ENCODE measurements at regions not wholly inside any gene's neighbourhood (a gene's known extent, or its start where the extent isn't known, plus 50 kb on each side); places are given as distances from the start of the nearest gene placed in this dataset.
"Not testable (repeated sequence)": the region's sequence is repeated elsewhere in the genome, so short reads cannot be mapped to it uniquely, and the experiment has no call there.

DNA sequence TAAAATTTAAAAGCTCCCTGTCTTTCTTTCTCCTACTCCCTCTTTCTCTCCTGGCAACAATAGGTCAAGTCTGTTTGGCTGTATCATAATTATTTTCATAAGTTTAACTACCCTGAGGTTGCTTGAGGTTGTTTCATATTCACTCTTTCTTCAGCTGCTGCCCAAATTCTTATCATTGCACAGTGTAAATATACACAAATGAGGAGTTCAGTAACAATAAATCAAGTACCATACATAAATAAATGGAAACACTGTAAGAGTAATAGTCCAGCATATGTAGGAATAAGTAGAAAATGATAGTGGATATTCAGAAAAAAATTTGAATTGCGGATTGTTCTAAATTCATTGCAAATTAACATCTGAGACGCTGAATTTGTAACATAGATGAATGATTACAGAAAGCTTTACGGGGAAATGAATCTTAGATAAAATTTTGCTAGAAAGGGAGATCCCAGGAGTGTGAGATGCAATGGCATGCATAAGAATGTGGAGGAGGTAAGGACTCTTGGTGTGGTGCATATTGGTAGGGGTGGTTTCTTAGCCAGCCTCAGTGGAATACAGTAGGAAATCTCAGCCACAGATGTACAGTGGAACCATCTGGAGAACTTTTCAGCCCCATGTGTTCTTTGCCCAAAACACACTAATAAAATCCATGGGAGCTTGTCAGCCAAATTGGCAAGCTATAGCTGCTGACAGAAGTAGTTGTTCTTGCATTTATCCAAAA is 480.7 kb downstream of the HTR1B start:
- no peak for DNase-seq (ENCODE audit: low spot score)

DNA sequence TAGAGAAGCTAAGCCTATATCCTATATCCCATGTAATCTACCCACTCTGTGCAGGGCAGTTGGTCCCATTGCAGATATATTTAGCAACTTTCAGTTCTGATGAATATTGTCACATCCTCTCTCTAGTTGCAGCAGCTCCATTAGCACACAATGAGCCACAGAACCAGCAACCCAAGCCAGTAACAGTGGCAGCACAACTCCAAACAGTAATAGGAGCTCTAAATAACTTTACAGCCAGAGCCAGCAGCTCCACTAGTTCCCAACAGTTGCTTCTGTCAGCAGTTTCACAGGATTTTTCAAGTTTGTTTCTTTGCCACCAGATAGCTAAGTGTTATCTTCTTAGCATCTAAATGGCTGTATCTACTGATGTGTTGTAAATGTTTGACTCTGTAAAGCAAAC is 490.8 kb downstream of the HTR1B start:
- no peak for DNase-seq (ENCODE audit: low spot score)

GRCh38 chr6:76959177-76959576 is 504.1 kb downstream of the HTR1B start:
- not testable (repeated sequence) for DNase-seq (ENCODE audit: low spot score)

DNA sequence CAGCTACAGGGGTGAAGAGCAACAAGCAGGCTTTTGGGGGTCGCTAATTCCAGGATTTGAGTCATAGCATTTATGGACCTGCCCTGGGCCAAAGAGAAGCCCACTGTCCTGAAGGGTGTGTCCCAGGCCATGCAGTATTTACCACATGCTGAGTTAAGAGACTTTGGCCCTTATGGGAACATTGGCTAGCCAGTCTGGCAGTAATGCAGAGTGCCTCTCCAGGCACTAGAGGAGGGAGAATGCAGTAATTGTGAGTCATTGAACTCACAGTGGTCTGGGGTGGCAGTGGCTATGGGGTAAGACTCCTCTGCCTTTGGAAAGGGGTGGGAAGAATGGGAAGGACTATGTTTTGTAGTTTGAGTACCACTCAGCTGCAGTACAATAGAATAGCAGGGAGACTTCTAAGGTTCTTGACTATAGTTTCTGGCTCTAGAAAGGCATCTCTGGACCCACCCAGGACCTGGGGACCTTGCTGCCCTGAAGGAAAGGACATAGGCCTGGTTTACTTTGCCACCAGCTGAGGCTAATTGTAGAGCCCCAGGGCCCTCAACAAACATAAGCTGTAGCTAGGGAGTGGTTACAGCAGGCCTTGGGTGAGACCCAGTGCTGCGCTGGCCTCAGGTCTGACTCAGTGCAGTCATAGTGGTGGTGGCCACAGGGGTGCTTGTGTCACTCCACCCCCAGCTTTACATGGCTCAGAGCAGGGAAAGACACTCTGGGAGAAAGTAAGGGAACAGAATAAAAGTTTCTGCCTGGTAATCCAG is 520.9 kb downstream of the HTR1B start:
- no peak for DNase-seq (ENCODE audit: low spot score)

DNA sequence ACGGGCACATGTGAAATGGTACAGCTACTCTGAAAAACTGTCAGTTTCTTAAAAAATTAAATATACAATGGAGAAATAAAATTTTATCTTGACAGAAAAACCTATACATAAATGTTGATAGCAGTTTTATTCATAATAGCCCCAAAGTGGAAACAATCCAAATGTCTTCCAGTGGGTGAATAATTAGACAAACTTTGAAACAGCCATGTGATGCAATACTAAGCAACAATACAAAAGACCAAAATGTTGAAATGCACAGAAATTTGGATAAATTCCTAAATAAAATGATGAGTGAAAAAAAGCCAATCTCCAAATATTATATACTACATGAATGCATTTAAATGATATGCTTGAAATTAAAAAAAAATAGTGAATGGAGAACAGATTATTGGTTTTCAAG is 523.1 kb downstream of the HTR1B start:
- DNase-seq (ENCODE audit: low spot score): no peak

- DNase-seq (ENCODE audit: low spot score): no peak
Measured at GRCh38 chr6:76914737-76915136, 548.6 kb downstream of the HTR1B start.

- not testable (repeated sequence) for DNase-seq (ENCODE audit: low spot score)
Measured at GRCh38 chr6:76905541-76905940, 557.8 kb downstream of the HTR1B start.

GRCh38 chr6:76892542-76892941 is 570.7 kb downstream of the HTR1B start:
- DNase-seq (ENCODE audit: low spot score): no peak

- no peak for DNase-seq (ENCODE audit: low spot score)
Measured at GRCh38 chr6:76888351-76888750, 574.9 kb downstream of the HTR1B start.

DNA sequence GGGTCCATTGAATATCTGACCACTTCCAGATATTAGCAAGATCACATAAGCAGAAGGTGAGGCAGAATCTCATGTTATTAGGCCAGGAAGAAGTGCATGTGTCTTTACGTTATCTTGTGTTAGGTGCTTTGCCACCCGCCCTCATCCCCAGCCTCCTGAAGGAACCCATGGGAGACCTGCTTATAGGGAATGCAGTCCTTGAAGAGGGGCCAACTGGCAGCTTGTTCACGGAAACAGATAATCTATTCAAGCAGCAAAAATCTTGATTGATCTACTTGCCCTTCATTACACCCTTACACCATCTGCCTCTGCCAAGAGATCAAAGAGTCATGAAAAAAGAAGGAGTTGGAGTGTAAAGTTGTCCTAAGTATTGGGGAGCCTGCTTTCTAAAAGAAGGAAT is 576.4 kb downstream of the HTR1B start:
- no peak for DNase-seq (ENCODE audit: low spot score)

DNA sequence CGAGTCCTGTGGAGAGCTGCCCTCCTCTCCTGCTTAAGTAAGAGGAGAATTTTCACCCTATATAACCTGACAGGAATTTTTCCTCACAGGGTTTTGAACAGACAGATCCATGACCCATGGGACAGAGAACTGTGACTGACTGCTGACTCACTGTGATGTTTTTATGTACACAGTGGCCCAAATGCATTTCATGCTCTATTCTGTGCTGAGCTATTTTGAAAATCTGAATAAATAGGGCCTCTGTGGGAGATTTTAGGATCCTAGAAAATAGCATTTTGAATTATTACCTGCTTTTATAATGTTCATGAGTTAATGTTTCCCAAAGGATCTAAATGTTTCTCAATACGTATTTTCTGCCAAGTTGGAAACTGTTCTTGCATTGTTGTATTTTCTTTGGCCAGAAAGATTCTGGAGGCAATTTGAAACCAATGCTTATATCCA is 577.4 kb downstream of the HTR1B start:
- no peak for DNase-seq (ENCODE audit: low spot score)

GRCh38 chr6:76881414-76881813 is 581.9 kb downstream of the HTR1B start:
- DNase-seq (ENCODE audit: low spot score): no peak

- DNase-seq (ENCODE audit: low spot score): no peak
Measured at GRCh38 chr6:76876922-76877553, 586.3 kb downstream of the HTR1B start.

GRCh38 chr6:76876430-76876829 is 586.9 kb downstream of the HTR1B start:
- not testable (repeated sequence) for DNase-seq (ENCODE audit: low spot score)

DNA sequence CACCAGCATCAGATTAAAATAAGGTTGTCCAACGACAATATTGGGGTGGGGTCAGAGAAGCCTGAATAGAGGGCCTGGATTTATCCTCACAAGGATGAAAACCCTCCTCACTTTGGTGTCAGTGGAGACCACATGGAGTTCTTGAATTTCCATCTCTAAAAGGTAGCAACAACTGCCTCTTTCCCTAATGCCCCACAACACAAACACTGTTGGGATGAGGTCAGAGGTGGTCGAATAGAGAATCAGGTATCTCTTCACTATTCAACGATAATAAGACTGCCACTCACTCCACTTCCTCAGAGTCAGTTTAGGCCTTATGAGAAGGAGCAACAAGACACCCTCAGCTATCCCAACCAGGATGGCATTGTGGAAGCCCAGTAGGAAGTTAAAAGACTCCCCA is 596.1 kb downstream of the HTR1B start:
- no peak for DNase-seq (ENCODE audit: low spot score)

DNA sequence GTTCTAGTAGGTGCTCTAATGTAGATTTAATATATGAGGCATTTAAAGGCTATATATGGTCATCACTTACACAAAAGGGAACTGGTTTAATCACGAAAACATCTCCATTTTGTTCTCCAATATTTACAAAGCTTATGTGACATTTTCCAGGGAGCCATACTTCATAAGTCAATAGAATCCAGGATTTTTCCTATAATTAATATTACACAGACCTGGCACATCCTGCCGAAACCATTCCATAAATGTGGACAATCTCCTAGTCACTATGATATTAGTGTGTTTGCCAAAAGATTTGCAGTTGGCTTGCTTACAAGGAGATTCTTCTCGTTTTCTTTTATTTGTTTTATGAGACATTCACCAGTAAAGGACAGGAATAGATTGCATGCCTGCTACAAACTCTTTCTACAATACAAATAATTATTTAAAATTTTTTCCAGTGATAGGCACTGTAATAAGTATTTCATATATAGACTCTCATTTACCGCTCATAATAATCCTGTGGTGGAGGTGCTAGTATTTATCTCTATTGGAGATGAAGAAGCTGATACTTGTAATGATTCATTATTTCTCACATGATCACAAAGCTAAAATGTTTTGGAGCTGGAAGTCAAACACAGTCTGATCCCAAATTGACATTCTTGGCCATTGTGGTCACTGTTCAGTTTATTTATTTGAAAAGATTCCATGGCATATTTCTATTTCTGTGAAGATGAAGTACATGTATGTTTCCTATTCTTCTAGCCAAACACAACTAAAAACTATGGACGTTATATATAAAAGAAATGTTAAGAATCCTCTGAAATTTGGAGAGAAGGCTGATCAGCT is 597.0 kb downstream of the HTR1B start:
- DNase-seq (ENCODE audit: low spot score): no peak

- no peak for DNase-seq (ENCODE audit: low spot score)
Measured at GRCh38 chr6:76862936-76863335, 600.4 kb downstream of the HTR1B start.

- DNase-seq (ENCODE audit: low spot score): no peak
Measured at GRCh38 chr6:76861403-76861802, 601.9 kb downstream of the HTR1B start.

DNA sequence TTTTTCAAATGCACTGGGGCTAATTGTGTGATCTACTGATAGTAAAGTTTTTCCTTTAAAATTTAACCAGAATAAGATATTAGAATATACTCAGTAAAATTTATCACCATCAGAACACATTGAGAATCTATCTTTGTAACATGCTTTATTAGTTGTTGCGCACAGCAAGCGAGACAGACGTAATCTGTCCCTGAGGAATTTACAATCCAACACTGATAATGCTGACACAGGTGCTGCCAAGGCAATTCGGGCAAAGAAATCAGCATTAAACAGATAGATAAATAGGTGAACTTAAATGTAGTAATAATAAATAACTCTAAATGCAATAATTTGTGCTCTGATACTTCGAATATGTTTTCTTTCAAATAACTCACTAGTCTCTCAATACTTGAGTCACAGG is 607.2 kb downstream of the HTR1B start:
- no peak for DNase-seq (ENCODE audit: low spot score)

- no peak for DNase-seq (ENCODE audit: low spot score)
Measured at GRCh38 chr6:76852776-76853175, 610.5 kb downstream of the HTR1B start.

GRCh38 chr6:76849274-76849970 is 613.9 kb downstream of the HTR1B start:
- DNase-seq (ENCODE audit: low spot score): not testable (repeated sequence)
